Loucy (cell line): ENCODE measurements at regions not wholly inside any gene's neighbourhood (a gene's known extent, or its start where the extent isn't known, plus 50 kb on each side); places are given as distances from the start of the nearest gene placed in this dataset.

Source experiments
- CTCF ChIP-seq: fragments of 200-600 bp; sonication (generic); conservative IDR thresholded peaks from 2 replicates; pipeline ENCODE4 v1.5.1; 2014; ENCODE audit warnings: mild to moderate bottlenecking, antibody characterized with exemption, low read length
- EZH2phosphoT487 ChIP-seq: fragments of 200-600 bp; IDR thresholded peaks from 2 replicates; pipeline ENCODE4 v1.6.1; 2018; ENCODE audit warnings: antibody characterized with exemption, mild to moderate bottlenecking, moderate library complexity, borderline replicate concordance

- TF ChIP-seq CTCF = no peak
- TF ChIP-seq EZH2phosphoT487 = no peak
Measured at GRCh38 chr2:41686156-41686555, 361.7 kb upstream of the PKDCC start.
